ENCODE measurements at regions not wholly inside any gene's neighbourhood (a gene's known extent, or its start where the extent isn't known, plus 50 kb on each side); places are given as distances from the start of the nearest gene placed in this dataset.

DNA sequence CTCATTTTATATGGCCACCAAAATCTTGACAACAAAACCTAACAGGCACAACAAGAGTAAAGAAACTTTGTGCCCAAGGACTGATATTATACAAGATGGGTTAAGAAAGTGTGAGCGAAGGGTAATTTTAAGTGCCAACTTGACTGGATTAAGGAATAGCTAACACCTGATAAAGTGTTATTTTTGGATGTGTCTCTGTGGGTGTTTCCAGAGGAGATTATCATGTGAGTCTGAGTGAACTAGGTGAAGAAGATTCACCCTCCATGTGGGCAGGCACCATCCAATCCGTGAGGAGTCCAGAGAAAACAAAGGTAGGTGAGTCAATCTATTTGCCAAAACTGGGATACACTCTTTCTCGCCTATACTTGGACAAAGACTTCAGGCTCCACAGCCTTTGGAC, 461.6 kb downstream of the ETS1 start:
- DNase-seq (ENCODE audit: low spot score) (no peak), ATAC-seq (peak; percentile 22)

DNA sequence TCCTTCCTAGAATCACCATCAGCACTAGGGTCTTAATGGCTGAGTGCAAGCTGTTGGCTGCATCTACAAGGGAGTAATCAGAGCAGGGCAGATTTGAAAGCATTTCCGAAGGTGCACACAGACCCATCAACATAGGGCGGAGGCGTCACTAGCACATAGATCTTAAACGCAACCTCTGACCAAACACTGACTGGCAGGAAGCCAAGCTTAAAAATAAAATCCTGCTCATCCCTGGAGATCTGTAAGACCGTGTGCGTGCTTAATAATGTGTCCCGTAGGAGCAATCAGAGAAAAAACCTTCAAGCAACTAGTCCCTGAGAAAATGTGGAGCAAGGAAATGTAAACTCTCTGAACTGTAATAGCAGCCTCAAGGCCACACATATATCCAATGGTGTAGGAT, 470.5 kb downstream of the ETS1 start:
- no peak for ATAC-seq
- no peak for DNase-seq (ENCODE audit: low spot score)

DNA sequence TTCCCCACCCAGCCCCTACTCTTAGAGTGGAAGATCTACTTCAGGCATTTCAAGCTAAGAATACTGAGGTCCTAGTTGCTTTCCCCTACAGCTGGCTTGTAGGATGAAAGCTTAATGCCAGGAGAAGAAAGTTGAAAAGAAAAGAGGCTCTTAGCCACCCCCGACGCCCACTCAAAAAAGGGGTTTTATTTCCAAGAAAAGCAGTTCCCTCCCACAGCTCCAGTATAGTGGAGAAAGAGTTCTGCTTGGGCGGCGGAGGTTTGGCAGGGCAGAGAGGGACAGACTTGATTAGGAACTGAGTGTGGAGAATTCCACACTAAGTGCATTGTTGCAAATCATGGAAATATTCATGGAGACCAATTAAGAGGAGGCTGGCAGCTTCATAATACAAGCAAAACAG, 470.9 kb downstream of the ETS1 start:
- no peak for DNase-seq (ENCODE audit: low spot score)
- no peak for ATAC-seq

DNA sequence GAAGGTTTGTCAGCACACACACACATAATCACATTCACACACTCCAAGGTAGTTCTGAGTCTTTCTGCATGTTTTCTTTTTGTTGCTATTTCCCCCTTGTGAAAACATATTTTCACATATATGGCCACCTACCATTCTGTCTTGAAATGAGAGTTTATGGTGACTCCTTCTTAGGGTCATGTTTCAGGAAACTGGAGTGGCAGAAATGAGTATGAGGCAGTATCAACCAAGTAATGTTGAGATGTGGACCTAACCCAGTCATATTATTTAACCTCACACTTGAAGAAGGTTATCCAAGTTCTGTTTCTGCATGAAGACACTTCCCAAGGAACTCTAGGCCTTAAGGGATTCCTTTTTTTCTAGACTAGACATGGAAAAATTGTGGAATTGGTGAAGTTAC, 481.4 kb downstream of the ETS1 start:
- ATAC-seq = no peak
- no peak for DNase-seq (ENCODE audit: low spot score)

DNA sequence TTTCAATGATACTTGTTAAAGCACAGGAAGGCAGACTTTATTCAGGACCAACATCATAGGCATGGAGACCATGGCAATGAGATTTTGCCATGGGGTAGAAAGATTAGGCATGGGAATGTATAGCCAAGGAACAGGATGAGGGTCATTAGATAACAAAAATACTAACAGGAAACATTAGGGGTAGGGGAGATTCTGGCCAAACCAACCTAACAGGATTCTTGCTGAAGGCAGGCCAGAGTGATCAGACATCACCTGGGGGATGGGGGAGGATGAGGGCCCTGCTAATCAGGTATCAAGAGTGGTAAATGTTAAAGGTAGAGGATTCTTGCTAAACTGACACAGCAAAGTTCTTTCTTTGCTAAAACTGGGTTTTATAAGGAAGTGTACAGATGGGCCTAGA, 481.8 kb downstream of the ETS1 start:
- DNase-seq (ENCODE audit: low spot score) (no peak), ATAC-seq (no peak)

DNA sequence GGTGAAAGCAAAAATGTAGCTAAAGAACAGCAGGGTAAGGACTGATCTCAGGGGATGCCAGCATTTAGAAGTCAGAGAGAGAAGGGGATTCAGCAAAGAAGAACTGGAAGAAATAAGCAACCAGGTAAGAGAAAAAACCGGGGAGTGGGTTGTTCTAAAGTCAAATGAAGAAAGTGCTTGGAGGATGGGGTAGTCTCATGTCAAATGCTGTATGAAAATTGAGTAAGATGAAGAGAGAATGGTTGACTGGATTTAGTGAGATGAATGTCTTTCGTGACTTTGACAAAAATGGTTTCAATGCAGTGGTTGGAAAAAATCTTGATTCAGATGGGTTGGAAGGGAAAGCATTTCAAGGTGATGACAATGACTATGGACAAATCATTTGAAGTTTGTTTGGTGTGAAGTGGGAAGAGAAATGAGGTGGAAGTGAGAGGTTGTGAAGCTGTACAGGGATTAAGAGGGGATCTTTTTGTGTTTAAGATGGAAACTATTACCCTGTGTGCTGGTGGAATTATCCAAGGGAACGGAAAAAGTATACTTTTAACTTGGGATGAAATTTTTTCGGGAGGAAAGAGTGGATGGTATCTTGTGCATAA, 484.0 kb downstream of the ETS1 start:
- no peak for ATAC-seq
- DNase-seq (ENCODE audit: low spot score) = no peak

DNA sequence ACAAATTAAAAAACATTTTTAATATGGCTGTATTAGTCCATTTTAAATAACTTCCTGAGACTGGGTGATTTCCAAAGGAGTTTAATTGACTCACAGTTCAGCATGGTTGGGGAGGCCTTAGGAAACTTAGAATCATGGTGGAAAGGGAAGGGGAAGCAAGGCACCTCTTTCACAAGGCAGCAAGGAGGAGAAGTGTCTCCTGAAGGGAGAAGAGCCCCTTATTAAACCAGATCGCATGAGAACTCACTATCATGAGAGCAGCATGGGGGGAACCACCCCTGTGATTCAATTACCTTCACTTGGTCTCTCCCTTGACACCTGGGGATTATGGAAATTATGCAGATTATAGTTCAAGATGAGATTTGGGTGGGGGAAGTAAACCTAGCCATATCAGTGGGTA, 488.6 kb downstream of the ETS1 start:
- ATAC-seq (no peak), DNase-seq (ENCODE audit: low spot score) (no peak)

DNA sequence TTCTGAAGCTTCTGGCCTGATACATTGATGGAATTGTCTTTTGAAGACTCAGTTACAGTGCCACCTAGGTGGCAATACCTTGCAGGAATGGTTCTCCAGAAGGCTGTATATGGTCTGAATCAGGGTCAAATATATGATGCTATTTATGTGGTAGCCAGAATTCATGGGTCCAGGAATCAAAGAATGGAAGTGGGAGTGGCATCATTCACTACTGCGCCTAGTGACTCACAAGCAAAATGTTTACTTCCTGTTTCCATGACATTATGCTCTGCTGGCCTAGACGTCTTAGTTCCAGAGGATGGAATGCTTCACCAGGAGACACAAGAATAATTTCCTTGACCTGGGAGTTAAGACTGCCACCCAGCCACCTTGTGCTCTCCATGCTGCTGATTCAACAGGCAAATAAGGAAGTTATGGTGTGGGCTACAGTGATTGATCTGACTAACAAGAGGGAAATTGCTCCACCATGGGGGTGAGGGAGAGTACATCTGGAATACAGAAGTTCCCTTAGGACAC, 491.8 kb downstream of the ETS1 start:
- ATAC-seq = no peak
- DNase-seq (ENCODE audit: low spot score) = no peak

DNA sequence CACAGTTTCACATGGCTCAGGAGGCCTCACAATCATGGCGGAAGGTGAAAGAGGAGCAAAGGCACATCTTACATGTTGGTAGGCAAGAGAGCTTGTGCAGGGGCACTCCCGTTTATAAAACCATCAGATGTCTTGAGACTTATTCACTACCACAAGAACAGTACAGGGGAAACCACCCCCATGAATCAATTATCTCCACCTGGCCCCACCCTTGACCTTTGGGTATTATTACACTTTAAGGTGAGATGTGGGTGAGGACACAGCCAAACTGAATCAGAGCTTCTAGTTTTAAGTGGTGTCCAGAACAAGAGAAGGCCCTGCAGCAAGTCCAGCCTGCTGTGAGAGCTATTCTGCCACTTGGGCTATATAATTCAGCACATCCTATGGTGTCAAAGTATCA, 493.7 kb downstream of the ETS1 start:
- ATAC-seq = no peak
- DNase-seq (ENCODE audit: low spot score) = no peak

DNA sequence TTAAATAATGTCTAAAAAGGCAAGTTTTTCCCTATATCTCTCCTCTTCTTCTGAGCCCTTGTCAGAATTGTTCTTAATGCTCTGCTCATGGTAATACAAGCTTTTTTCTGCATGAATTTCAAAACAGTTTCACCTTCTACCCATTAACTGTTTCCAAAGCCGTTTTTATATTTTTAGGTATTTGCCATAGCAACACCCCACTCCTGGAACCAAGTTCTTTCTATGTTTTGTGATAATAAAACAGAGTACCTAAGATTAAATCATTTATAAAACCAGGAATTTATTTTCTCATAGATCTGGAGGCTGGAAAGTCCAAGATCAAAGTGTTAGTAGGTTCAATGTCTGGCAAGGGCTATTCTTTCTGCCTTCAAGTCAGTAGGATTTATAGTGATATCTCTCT, 497.4 kb downstream of the ETS1 start:
- no peak for DNase-seq (ENCODE audit: low spot score)
- no peak for ATAC-seq

DNA sequence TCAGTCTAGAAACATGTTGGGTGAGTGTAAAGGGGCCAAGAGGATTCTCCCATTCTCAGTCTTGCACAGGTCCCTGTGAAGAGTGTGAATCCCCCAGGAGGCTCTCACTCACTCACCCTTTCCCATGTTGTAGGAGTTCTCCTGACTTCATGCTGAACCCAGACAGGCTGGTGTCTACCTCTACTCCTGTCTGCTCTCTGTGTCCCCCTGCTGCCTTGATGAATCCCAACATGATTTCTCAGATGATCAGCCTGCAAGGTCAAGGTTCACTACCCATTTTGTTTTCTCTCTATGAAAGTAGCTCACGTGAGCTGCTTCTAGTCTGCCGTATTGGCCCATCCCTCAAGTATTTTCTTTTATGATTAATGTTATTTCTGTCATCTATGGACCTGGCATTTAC, 500.6 kb downstream of the ETS1 start:
- DNase-seq (ENCODE audit: low spot score) = no peak

DNA sequence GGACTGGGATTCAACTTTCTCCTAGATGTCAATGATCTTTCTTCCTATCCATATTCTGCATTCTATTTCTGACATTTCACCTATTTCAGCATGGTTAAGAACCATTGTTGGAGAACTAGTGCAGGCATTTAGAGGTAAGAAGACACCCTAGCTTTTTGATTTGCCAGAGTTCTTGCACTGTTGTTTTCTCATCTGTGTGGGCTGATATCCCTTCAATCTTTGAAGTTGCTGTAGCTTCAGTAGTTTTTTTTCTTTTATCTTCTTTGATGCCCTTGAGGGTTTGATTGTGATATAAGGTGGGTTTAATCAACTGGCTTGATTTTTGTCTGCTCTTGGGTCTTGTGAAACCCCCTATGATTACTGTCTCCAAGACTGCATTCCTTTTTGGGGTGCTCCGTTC, 502.1 kb downstream of the ETS1 start:
- ATAC-seq = no peak
- DNase-seq (ENCODE audit: low spot score) = no peak

More for the DNA sequence above, 500.6 kb downstream of the ETS1 start:
- no peak for ATAC-seq

DNA sequence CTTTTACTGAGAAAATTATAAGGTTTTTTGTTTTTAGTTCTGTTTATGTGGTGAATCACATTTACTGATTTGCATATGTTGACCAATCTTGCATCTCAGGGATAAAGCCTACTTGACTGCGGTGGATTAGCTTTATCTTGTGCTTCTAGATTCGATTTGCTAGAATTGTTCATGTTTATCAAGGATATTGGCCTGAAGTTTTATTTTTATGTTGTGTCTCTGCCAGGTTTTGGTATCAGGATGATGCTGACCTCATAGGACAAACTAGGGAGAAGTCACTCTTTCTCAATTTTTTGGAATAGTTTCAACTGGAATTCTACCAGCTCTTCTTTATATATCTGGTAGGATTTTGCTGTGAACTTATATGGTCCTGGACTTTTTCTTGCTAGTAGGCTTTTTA, 504.8 kb downstream of the ETS1 start:
- ATAC-seq = no peak

DNA sequence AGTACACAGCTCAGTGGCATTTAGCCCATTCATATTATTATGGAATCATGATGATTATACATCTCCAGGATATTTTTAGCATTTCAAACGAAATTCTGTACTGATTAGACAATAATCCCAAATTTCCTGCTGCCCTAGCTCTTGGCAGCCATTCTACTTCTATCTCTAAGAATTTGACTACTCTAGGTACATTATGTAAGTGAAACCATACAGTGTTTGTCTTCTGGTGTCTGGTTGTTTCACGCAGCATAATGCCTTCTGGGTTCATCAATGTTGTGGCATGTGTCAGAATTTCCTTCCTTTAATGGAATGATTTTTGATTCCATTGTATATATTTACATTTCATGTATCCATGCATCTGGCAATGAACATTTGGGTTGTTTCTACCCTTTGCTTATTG, 517.7 kb downstream of the ETS1 start:
- DNase-seq (ENCODE audit: low spot score) (no peak), ATAC-seq (no peak)

More for the DNA sequence above, 504.8 kb downstream of the ETS1 start:
- DNase-seq (ENCODE audit: low spot score) = no peak

DNA sequence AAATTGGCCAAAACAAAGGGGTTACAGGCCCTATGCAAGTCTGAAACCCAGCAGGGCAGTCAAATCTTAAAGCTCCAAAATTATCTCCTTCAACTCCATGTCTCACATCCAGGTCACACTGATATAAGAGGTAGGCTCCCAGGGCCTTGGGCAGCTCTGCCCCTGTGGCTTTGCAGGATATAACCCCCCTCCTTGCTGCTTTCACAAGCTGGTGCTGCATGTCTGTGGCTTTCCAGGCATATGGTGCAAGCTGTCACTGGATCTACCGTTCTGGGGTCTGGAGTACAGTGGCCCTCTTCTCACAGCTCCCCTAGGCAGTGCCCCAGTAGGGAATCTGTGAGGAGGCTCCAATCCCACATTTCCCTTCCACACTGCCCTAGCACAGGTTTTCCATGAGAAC, 519.6 kb downstream of the ETS1 start:
- no peak for DNase-seq (ENCODE audit: low spot score)
- no peak for ATAC-seq

DNA sequence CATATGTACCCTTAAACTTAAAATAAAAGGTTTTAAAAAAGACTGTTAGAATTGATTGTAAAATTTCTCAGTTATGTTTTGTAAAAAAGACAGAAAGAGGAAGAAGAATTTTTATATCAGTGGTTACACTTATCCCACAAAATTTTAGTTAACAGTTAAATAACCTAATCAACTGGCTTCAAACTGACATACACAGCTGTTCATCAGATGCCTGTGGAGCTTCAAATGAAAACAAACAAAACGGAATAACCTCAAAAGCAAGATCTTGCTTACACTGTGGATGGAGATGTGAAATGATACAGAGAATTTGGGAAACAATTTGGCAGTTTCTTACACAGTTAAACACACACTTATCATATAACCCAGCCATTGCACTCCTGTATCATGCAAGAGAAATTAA, 521.0 kb downstream of the ETS1 start:
- DNase-seq (ENCODE audit: low spot score) (no peak), ATAC-seq (no peak)

DNA sequence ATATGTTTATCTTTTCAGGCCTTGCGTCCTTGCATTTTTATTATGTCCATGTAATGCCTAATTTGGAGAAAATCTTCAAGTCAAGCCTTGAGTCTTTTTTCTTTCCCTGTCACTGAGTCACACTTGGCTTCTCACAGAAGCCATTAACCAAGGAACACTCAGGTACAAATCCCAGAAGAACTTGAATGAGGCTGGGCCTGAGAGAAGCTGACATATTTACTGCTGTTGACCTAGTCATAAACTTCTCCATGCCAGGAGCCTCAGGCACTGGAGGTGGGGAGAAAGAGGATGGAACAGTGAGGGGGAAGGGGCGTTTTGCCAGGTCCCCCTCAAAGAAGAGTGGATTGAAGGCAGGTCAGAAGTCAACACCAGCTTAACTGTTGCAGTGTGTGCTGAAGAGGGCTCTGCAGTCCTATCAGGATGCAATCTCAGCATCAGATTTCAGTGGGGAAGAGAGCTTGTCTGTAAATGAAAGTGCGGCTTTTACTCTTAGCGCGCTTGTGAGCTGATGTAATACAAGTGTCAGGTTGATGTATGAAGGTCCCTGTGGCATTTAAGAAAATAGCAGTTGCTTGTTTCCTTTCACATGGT, 526.0 kb downstream of the ETS1 start:
- DNase-seq (ENCODE audit: low spot score) (no peak), ATAC-seq (no peak)

DNA sequence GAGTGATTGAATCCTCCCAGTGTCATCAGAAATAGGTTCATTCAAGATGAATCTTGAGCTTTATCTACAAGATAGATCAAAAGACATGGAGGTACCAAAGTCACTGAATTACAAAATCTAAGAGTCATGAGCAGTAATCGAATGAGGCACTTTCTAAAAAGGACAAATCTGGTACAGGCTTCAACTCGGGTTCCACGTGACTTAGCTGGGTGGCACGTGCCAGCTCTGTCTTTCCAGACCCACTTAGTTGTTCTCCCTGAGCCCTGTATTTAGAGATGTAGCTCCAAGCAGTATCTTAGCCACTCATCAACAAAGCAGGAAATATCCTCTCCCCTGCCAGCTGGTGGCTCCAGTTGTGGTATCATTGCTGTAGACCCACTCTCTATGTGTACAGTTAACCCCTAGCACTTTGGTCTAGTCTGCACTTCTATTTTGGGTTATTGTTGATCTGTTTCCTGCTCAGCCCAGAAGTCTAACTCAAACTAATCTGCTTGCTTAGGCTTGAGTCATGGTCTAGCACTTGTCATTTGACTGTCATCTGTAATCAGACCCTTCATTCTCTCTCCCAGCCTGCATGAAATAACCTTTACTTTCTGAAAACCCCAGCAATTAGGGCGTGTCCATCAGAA, 528.7 kb downstream of the ETS1 start:
- ATAC-seq (no peak), DNase-seq (ENCODE audit: low spot score) (no peak)

DNA sequence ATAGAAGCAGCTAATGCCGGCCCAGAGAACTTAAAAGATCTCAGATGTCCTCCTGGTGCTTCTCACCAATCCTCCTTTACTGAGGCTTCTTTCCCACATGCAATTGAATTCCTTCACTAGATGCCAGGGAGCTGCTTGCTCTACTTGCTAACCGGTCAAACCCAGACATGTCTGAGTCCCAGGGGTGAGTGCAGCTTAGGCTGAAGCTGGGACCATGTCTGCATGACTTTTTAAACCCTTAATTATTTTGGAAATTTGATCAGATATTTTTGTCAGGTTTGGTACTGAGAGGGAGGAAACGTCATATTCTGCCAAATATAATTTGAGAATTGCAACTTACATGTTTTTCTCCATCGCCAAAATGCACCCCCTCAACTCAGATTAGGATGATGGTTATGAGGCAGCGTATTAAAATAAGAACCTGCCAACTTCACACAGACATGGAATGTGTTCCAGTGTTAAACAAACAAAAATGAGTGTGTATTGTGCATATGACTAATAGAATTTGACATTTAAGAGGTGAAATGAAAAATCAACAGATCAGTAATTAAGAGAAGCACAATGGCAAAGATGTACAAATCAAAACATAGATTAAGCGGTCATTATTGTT, 529.5 kb downstream of the ETS1 start:
- no peak for ATAC-seq
- no peak for DNase-seq (ENCODE audit: low spot score)

DNA sequence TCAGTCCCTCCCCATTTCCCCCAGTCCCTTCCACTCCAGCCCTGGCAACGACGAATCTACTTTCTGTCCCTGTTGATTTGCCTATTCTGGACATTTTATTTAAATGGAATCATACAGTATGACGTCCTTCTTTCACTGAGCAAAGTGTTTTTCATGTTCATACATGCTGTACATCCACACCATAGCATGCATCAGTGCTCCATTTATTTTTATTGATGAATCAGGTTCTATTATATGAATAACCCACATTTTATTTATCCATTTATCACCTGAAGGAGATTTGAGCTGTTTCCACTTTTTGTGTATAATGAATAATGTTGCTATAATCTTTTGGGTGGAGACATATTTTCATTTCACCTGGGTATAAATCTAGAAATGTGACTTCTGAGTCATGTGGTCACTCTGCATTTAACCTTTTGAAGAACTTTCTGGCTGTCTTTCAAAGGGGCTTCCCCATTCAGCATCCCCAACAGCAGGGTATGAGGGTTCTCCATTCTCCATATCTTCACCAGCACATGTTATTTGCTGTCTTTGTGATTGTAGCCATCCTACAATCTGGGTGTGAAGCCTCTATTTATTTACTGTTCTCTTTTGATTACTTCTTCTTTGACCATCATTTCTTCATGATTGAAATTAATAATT, 531.7 kb downstream of the ETS1 start:
- no peak for DNase-seq (ENCODE audit: low spot score)
- no peak for ATAC-seq

DNA sequence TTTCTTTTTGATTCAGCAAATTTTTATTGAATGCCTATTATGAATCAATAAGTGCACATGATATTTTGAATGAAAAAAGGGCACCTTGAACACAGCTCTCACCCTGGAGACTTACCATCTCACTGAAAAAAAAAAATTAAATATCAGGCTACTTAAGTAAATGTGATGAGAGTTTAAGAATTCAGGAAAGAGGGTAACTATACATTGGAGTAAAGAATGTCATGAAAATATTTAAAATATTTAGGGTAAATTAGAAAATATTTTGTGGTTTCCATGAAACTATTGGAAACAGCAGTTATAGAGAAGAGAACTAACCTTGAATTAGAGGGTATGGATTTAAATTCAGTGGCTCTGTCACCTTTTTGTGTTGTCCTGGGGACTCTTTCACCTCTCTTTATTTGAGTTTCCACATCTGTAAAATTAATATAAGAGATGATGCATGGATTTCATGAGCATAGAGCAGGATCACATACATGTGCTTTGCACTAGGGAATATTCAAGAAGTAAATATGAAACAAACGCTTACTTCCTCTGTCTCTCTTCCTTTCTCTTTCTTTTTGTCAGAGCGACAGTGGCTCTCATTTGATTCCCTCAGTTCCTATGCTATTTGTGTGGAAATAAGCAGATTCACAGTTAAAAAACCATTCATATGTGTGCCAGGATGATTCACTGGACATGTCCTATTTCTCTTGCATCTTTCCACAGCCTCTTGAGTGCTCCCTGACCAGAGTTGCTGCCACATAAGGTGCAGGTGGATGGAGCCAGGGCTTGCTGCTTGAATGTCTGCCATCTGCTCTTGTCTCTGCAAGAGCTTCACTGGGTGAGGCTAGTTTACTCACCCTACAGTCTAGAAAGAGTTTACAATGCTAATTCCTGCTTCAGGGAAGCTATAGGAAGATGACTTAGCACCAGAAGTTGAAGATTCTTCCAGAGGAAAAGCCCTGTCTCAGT, 533.1 kb downstream of the ETS1 start:
- DNase-seq (ENCODE audit: low spot score) (no peak), ATAC-seq (no peak)
